Thyroid gland (tissue), 4 donors: ENCODE measurements at regions not wholly inside any gene's neighbourhood (a gene's known extent, or its start where the extent isn't known, plus 50 kb on each side); places are given as distances from the start of the nearest gene placed in this dataset.

ENCODE experiments used
- DNase-seq, 2 donors: peaks; one replicate each; pipeline ENCODE4 v3.0.0-alpha.2; 2019
- H3K27ac ChIP-seq, 3 donors: fragments of 200-600 bp; sonication (generic); 1 replicate in 2 of 3; 2 replicates in 1 of 3; pipeline ENCODE4 v1.5.1; 2016 to 2019; ENCODE audit warnings: mild to moderate bottlenecking in 1 of 3, moderate library complexity in 1 of 3
- H3K27me3 ChIP-seq: fragments of 200-600 bp; sonication (generic); one replicate; pipeline ENCODE4 v1.5.1; 2019
- H3K36me3 ChIP-seq, 2 donors: fragments of 200-600 bp; sonication (generic); one replicate each; pipeline ENCODE4 v1.5.1; 2016 to 2019
- H3K4me1 ChIP-seq, 2 donors: fragments of 200-600 bp; sonication (generic); one replicate each; pipeline ENCODE4 v1.5.1; 2017 to 2019
- H3K4me3 ChIP-seq, 3 donors: fragments of 200-600 bp; sonication (generic); replicated peaks in 1 of 3; 1 replicate in 2 of 3; 2 replicates in 1 of 3; pipeline ENCODE4 v1.5.1; 2016; ENCODE audit warnings: mild to moderate bottlenecking in 1 of 3
- H3K9me3 ChIP-seq: fragments of 200-600 bp; sonication (generic); one replicate; pipeline ENCODE4 v1.5.1; 2017
- CTCF ChIP-seq, 6 experiments: fragments of 200-600 bp in 3 of 6; fragments of 450-650 bp in 3 of 6; sonication (generic) in 3 of 6; IDR thresholded peaks; one replicate each; pipeline ENCODE4 v1.5.1; 2016 to 2019; ENCODE audit warnings: antibody characterized with exemption in 6 of 6, mild to moderate bottlenecking in 2 of 6, inconsistent platforms in 1 of 6, moderate library complexity in 1 of 6
- POLR2A ChIP-seq, 2 donors: fragments of 450-650 bp; IDR thresholded peaks; one replicate each; pipeline ENCODE4 v1.6.1; 2017; ENCODE audit warnings: antibody characterized with exemption in 2 of 2, mild to moderate bottlenecking in 2 of 2, moderate library complexity in 1 of 2
- whole genome bisulfite sequencing, 2 donors: methylation state at CpG; one replicate each; pipeline ENCODE4 v1.1.5; 2017; 5-methylcytosine and 5-hydroxymethylcytosine counted together
- intact Hi-C: fragments of 100-400 bp; cut with DNase I; formaldehyde crosslinking; loops from one replicate; pipeline ENCODE4 v1.15.1; 2023

DNA sequence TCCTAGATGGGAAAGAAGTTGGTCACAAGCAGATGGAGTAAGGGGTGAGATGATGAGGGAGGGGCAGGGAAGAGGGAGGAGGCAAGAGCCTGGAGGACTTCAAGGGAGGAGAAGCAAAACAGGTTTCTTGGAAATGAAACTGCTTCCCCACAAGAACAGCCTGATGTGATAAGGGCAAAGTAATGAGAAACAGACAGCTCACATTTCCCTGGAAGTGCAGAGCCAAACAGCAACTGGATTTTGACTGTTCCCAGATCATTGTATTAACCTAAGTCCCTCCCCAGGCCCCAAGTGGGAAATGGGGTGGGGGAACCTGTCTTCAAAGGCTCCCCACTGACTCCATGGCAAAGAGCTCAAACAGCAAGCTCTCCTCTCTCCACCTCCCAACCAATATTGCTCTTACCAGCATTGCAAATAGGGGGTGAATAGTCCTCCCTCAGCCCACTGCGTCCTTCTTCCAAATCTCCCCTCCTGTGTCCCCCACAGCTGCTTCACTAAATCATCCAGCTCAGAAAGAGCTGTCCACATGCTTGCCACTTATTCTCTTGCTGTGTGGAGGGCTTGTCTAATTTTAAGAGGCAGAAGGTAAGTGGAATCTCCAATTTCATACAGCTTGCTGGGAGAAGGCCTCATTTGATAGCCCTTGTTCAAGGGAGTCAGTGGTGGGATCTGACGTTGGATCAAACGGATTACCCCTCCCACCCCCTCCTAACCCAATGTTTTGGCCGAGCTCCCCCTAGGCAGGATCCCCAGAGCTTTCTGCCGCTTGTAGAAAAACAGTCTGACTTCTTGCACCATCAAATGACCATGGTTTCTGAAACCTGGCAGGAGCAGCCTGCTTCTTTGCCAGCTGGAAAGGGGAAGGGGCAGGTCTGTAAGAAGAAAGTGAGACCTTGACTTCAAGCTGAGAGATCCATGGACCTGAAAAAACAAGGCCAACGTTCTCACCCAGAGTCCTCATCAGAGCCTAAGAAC lies 56.3 kb upstream of the SMIM36 start:
- peak; percentile 42 to 50 for DNase-seq
- Histone ChIP-seq H3K27ac (peak overlapping the region in 1 of 3 donors; percentile 49), H3K36me3 (no peaks in the 10 kb centered on the region), H3K27me3 (no peaks in the 10 kb centered on the region), H3K4me3 (no peak overlapping the region), H3K4me1 (peaks cover 20 to 22% of the 10 kb centered on the region in 2 donors), H3K9me3 (no peaks in the 10 kb centered on the region)
- intact Hi-C loops, result no loop called here
- WGBS, 2 donors, result 16 to 27% methylated on average over 6 of the region's 6 CpGs
- no peak for TF ChIP-seq CTCF (IDR thresholded peaks at IDR 0.05)
- TF ChIP-seq POLR2A (IDR thresholded peaks at IDR 0.05), result no peak

GRCh38 chr17:55564081-55564480 lies 52.8 kb upstream of the SMIM36 start:
- Histone ChIP-seq H3K36me3 (no peaks in the 10 kb centered on the region), H3K27ac (no peak overlapping the region), H3K4me1 (peaks cover 20 to 22% of the 10 kb centered on the region in 2 donors), H3K9me3 (no peaks in the 10 kb centered on the region), H3K4me3 (no peak overlapping the region), H3K27me3 (no peaks in the 10 kb centered on the region)
- intact Hi-C loops, result no loop called here
- no peak for TF ChIP-seq CTCF (IDR thresholded peaks at IDR 0.05)
- no peak for TF ChIP-seq POLR2A (IDR thresholded peaks at IDR 0.05)
- WGBS, 2 donors, result 58 to 78% methylated on average over 2 of the region's 2 CpGs
- DNase-seq, result no peak

GRCh38 chr17:55563363-55563762 lies 52.1 kb upstream of the SMIM36 start:
- WGBS, 2 donors, result 86 to 96% methylated on average over 1 of the region's 1 CpG
- H3K36me3 ChIP-seq, result no peaks in the 10 kb centered on the region
- H3K27ac ChIP-seq, result no peak overlapping the region

DNA sequence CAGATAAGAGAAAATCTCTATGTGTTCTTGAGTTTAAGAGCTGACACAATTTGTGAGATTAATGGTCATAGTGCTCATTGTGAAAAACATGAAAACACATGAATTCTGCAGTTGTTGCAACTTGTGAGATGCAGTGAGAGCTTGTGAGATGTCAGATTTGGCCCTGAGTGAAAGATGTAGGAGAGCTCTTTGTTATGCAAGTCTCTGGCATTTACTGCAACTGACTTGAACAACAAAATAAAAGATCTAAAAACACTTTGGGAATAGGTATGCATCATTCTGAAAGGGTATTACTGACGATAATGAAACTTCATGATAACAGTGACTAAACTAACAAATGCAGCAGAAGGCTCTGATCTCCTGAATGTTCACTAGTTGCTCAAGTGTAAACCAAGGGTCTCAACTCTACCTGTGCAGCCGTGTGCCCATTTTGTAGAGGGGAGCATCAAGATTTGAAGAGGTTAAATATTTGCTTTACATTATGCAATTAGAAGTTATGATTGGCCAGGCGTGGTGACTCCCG lies 50.8 kb upstream of the SMIM36 start:
- no peak overlapping the region for H3K27ac ChIP-seq
- no peak for DNase-seq
- WGBS, 2 donors, result 94 to 95% methylated on average over 4 of the region's 4 CpGs
- no peaks in the 10 kb centered on the region for H3K9me3 ChIP-seq
- H3K27me3 ChIP-seq, result no peaks in the 10 kb centered on the region
- H3K36me3 ChIP-seq, result no peaks in the 10 kb centered on the region
- intact Hi-C loops, result no loop called here
- H3K4me1 ChIP-seq, result peaks cover 8 to 10% of the 10 kb centered on the region in 2 donors
- no peak overlapping the region for H3K4me3 ChIP-seq
- TF ChIP-seq CTCF (IDR thresholded peaks at IDR 0.05) (no peak), POLR2A (IDR thresholded peaks at IDR 0.05) (no peak)

More at GRCh38 chr17:55563363-55563762, 52.1 kb upstream of the SMIM36 start:
- intact Hi-C loops, result no loop called here
- TF ChIP-seq POLR2A (IDR thresholded peaks at IDR 0.05), result no peak
- no peak for DNase-seq
- no peaks in the 10 kb centered on the region for H3K27me3 ChIP-seq
- no peaks in the 10 kb centered on the region for H3K9me3 ChIP-seq
- no peak overlapping the region for H3K4me3 ChIP-seq
- H3K4me1 ChIP-seq, result peaks cover 20 to 22% of the 10 kb centered on the region in 2 donors

DNA sequence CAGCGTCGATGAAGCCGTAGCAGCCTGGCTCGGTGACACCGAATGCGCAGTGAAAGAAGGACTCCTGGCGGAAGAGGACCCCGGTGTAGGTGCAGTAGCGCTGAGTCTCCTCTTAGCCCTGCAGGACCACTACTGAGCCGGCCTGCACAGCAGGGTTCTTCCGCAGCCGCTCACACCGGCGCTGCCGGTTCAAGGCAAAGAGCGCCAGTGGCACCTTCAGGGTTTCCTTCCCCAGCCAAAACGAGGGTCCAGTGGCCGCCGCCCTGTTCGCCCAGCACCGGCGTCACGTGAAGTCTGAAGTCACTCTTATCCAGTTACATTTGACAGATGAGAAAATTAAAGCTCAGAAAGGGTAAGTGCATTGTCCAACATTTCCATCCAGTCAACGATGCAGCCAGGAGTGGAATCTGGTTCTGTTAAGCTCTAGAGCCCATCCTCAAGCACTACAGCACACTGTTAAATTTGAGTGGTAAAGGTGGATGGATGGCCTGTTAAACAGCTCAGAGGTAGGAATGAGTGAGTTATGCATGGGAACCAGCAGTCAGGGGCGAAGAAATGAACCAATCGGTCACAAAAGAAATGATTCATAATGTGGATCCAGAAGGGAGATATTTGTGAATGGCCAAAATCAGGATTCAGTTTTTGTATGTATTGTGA lies 50.2 kb upstream of the SMIM36 start:
- no peaks in the 10 kb centered on the region for H3K27me3 ChIP-seq
- peaks cover 6 to 7% of the 10 kb centered on the region in 2 donors for H3K4me1 ChIP-seq
- H3K27ac ChIP-seq, result no peak overlapping the region
- no peaks in the 10 kb centered on the region for H3K9me3 ChIP-seq
- intact Hi-C loops, result no loop called here
- no peaks in the 10 kb centered on the region for H3K36me3 ChIP-seq
- no peak for DNase-seq
- H3K4me3 ChIP-seq, result no peak overlapping the region
- TF ChIP-seq CTCF (IDR thresholded peaks at IDR 0.05) (no peak), POLR2A (IDR thresholded peaks at IDR 0.05) (no peak)
- WGBS, 2 donors, result 91 to 92% methylated on average over 16 to 26 of the region's 26 CpGs
